ENCODE measurements at regions not wholly inside any gene's neighbourhood (a gene's known extent, or its start where the extent isn't known, plus 50 kb on each side); places are given as distances from the start of the nearest gene placed in this dataset.

- no peak for DNase-seq
Measured at GRCh38 chr13:78845656-78846365, 186.9 kb upstream of the OBI1 start.

- DNase-seq = no peak
Measured at GRCh38 chr13:78844106-78844505, 185.2 kb upstream of the OBI1 start.

- DNase-seq = no peak
Measured at GRCh38 chr13:78841358-78841963, 182.5 kb upstream of the OBI1 start.

- no peak for DNase-seq
Measured at GRCh38 chr13:78836238-78836784, 177.4 kb upstream of the OBI1 start.

GRCh38 chr13:78832461-78832860 lies 173.5 kb upstream of the OBI1 start:
- no peak for DNase-seq

- no peak for DNase-seq
Measured at GRCh38 chr13:78830508-78830907, 171.6 kb upstream of the OBI1 start.

GRCh38 chr13:78829821-78830220 lies 170.9 kb upstream of the OBI1 start:
- DNase-seq = no peak

GRCh38 chr13:78827471-78827870 lies 168.5 kb upstream of the OBI1 start:
- DNase-seq = no peak

GRCh38 chr13:78826936-78827335 lies 168.0 kb upstream of the OBI1 start:
- no peak for DNase-seq

- DNase-seq = no peak
Measured at GRCh38 chr13:78826312-78826711, 167.4 kb upstream of the OBI1 start.

GRCh38 chr13:78820541-78820940 lies 161.6 kb upstream of the OBI1 start:
- no peak for DNase-seq

- DNase-seq = no peak
Measured at GRCh38 chr13:78816592-78816991, 157.6 kb upstream of the OBI1 start.

- DNase-seq = no peak
Measured at GRCh38 chr13:78816154-78816553, 157.2 kb upstream of the OBI1 start.

GRCh38 chr13:78806457-78806856 lies 147.5 kb upstream of the OBI1 start:
- DNase-seq = no peak

GRCh38 chr13:78802912-78803311 lies 144.0 kb upstream of the OBI1 start:
- no peak for DNase-seq

- DNase-seq = no peak
Measured at GRCh38 chr13:78787190-78787589, 128.2 kb upstream of the OBI1 start.

- DNase-seq = no peak
Measured at GRCh38 chr13:78786459-78786858, 127.5 kb upstream of the OBI1 start.

- no peak for DNase-seq
Measured at GRCh38 chr13:78785764-78786163, 126.8 kb upstream of the OBI1 start.

GRCh38 chr13:78784014-78784750 lies 125.2 kb upstream of the OBI1 start:
- DNase-seq = no peak

- DNase-seq = no peak
Measured at GRCh38 chr13:78780708-78781107, 121.8 kb upstream of the OBI1 start.

GRCh38 chr13:78779608-78780007 lies 120.7 kb upstream of the OBI1 start:
- no peak for DNase-seq

GRCh38 chr13:78777976-78778375 lies 119.0 kb upstream of the OBI1 start:
- DNase-seq = no peak

GRCh38 chr13:78777396-78777795 lies 118.4 kb upstream of the OBI1 start:
- DNase-seq = no peak

- no peak for DNase-seq
Measured at GRCh38 chr13:78772933-78773332, 114.0 kb upstream of the OBI1 start.
